HEK293T (cell line): ENCODE measurements at regions not wholly inside any gene's neighbourhood (a gene's known extent, or its start where the extent isn't known, plus 50 kb on each side); places are given as distances from the start of the nearest gene placed in this dataset.

Experiments
- BHLHE40 ChIP-seq: fragments of 450-650 bp; IDR thresholded peaks from 2 replicates; pipeline ENCODE4 v1.6.1; 2016; ENCODE audit warnings: mild to moderate bottlenecking, moderate library complexity, borderline replicate concordance
- ELF4 ChIP-seq: fragments of 450-650 bp; IDR thresholded peaks from 2 replicates; pipeline ENCODE4 v1.6.1; 2017; ENCODE audit warnings: antibody characterized with exemption

DNA sequence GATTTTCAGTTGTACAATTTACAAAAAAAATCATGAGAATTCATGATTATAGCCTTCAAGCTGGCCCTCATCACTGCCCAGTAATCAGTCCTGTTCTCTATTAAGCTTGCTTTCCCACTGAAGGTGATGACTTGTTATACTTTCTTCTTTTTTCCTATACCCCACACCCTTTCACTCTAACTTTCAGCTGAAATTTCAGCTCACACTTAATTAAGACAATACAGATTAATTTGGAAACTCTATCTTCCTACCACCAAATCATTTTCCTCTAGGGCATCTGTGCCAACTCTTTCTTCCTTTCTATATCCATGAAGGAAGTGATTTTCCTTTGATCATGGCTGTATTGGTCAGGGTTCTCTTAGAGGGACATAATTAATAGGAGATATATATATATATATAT lies 449.9 kb downstream of the CD109 start:
- TF ChIP-seq ELF4 (no peak), BHLHE40 (no peak)
